VCaP (cell line): ENCODE measurements at regions not wholly inside any gene's neighbourhood (a gene's known extent, or its start where the extent isn't known, plus 50 kb on each side); places are given as distances from the start of the nearest gene placed in this dataset.

ENCODE experiments used
- H3K27ac ChIP-seq: fragments of 450-650 bp; 2 replicates; pipeline ENCODE4 v1.5.1; 2017
- TF ChIP-seq, protein P1 (sequence below): fragments of 450-650 bp; conservative IDR thresholded peaks from 2 replicates; pipeline ENCODE4 v1.5.1; 2017; ENCODE audit warnings: mild to moderate bottlenecking, moderate library complexity

DNA sequence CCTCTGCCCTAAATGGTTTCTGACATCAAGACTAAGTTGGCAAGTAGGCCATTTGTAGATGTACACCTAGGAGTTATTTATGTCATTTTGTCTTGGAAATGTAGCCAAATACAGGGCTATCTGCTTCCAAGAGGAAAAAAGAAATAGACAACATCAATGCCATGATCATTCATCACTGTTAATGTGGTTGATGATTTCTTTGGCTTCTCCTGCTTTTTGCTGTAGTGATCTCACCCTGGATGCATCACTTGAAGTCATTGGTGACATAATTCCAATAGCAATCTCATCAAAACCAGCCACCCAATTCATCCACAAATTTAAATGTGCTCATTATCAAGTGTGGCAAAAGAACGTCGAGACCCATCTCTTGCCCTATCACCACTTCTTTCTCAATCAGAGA lies 222.6 kb upstream of the PPARGC1A start:
- TF ChIP-seq, protein P1, sequence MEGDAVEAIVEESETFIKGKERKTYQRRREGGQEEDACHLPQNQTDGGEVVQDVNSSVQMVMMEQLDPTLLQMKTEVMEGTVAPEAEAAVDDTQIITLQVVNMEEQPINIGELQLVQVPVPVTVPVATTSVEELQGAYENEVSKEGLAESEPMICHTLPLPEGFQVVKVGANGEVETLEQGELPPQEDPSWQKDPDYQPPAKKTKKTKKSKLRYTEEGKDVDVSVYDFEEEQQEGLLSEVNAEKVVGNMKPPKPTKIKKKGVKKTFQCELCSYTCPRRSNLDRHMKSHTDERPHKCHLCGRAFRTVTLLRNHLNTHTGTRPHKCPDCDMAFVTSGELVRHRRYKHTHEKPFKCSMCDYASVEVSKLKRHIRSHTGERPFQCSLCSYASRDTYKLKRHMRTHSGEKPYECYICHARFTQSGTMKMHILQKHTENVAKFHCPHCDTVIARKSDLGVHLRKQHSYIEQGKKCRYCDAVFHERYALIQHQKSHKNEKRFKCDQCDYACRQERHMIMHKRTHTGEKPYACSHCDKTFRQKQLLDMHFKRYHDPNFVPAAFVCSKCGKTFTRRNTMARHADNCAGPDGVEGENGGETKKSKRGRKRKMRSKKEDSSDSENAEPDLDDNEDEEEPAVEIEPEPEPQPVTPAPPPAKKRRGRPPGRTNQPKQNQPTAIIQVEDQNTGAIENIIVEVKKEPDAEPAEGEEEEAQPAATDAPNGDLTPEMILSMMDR, result no peak
- H3K27ac ChIP-seq, result no peak overlapping the region

DNA sequence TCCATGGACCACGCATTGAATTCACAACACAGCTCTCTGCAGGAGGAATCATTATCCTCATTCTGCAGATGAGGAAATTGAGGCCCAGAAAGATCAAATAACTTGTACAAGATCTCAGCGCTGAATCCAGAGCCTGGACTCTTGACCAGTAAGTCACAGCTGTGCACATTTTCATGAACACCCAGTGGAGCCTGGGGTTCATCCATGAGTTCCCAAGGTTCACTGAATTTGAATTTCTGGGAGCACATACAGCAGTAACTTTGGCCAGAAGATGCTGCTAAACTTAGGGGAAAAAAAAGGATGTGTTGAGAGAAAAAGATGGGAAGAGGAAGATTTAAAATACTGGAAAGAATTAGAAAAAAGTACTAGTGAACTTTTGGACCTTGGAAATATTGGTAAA lies 218.7 kb upstream of the PPARGC1A start:
- TF ChIP-seq, protein P1, result no peak
- no peak overlapping the region for H3K27ac ChIP-seq

DNA sequence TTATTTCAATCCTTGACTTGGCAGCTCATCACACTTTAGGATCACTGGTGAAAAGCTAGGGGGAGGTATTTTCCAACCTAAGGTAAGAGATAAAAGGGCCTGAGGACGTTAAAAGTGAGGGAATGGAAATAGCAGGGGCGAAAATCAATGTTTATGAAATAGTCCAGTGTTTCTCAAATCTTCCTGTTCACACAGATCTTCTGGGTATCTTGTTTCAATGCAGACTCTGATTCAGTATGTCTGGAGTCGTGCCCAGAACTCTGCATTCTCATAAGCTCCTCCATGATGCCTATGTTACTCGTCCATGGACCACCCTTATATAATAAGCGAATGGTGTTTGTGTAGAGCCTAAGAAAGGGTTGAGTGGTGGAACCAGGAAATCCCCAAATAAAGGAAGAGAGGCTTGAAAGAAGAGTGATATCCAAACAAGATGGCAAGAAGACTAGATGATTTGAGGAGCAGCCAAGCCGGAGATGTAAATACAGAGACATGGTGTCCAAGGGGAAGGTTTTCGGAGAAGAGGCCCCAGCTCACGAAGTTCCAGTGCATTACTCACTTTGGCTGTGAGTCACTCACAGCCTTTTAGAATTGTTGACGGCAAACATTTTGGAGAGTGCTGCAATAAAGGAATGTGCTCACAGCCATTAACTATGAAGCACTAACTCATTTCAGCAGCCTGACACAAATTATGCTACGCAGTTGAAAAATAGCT lies 215.6 kb upstream of the PPARGC1A start:
- H3K27ac ChIP-seq, result no peak overlapping the region
- TF ChIP-seq, protein P1, result no peak

DNA sequence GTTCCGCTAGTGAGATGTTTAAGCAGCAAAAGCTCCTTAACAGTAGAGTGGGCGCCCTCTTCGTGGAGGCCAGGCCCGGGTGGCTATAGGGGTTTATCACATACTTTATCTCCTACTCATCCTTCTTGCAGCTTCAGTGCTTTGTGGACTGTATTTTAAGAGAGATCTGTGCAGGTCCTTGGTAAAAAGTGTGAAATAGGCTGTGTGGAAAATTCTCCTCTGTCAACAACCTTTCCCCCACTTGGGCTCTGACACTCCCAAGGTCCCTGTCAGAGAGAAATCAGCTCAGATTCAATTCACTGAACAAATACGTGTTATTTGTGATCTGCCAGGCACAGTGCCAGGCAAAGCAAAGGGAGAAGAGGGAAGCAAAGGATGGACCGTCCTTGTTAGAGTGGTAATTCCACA lies 214.3 kb upstream of the PPARGC1A start:
- TF ChIP-seq, protein P1, result no peak
- no peak overlapping the region for H3K27ac ChIP-seq

DNA sequence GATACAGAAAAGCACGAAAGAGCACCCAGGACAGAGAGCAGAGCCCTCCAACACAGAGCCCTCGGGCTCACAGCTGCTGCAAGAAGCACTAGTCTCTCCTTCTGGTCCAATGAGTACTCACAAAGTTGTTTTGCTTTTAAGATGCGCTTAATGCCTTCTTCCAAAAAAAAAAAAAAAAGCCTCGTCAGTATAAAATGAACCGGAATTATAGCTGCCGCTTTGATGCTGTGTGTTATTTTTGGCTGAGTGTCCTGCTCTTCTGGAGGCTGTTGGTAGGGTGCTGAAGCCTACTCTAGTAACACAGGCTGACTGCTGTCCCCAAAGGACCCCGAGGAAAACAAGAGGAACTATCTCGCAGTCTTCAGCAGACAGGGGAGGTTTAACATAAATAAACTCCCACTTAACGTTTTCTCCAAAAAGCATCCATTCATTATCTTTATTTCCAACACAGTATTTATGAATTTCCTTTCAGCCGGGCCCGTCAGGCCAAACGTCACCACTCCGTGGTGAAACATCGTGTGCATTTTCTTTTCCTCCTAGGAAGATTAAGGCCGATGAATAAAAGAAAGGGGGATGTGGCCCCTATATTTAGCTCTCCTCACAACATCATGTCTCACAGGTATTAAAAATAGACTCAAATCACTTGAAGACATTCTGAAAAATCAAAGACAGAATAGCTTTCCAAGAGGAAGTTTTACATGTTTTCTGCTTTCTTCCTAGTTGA lies 213.7 kb upstream of the PPARGC1A start:
- no peak overlapping the region for H3K27ac ChIP-seq
- TF ChIP-seq, protein P1, result no peak

DNA sequence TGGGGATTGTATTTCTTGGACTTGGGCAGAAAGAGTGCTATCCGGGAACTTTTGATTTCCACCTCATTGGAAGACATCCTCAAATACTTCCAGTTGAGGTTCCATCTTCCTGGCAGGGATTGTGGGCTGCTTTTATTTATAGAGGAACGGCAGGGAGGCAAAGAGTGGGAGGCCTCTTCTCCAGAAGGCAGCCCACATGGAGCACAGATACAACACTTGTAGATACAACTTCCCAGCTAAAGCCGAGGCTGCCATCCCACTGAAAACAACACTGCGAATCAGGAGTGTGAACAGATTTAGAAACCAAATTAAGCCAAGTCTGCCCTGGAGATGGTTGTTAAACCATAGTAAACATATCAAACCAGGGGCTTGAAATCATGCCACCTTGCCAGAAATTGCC lies 212.8 kb upstream of the PPARGC1A start:
- H3K27ac ChIP-seq, result no peak overlapping the region
- TF ChIP-seq, protein P1, result no peak

DNA sequence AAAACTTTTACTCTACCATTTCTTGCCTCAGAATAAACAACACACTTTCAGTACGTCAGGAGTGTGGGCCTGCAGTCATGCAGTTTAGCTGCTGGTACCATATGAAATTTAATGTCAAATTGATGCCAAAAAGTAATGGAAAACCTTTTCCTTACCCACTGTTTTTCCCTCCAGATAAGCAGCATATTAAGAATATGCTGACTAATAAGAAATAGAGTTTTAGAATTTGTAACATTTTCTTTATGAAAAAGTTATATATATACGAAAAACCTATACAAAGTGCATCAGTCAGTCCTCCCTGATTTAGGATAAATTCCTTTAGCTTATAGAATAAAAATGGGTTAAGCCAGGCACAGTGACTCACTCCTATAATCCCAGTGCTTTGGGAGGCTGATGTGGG lies 206.8 kb upstream of the PPARGC1A start:
- TF ChIP-seq, protein P1, result no peak
- no peak overlapping the region for H3K27ac ChIP-seq
